Glutamatergic neuron (in vitro differentiated cells): ENCODE measurements at regions not wholly inside any gene's neighbourhood (a gene's known extent, or its start where the extent isn't known, plus 50 kb on each side); places are given as distances from the start of the nearest gene placed in this dataset.
A peak's percentile ranks its signal among the peaks of the same experiment; 100 is the strongest.
"Not testable (repeated sequence)": the region's sequence is repeated elsewhere in the genome, so short reads cannot be mapped to it uniquely, and the experiment has no call there.

ENCODE experiments used
- DNase-seq: peaks from one replicate; pipeline ENCODE4 v3.0.0; 2022
- H3K27ac Mint-ChIP-seq: one replicate; pipeline ENCODE4 v1.8.0; 2020; ENCODE audit warnings: mild to moderate bottlenecking, mixed read lengths, inconsistent platforms; ENCODE audit not compliant: unreplicated experiment
- H3K27me3 Mint-ChIP-seq: one replicate; pipeline ENCODE4 v1.8.0; 2020; ENCODE audit warnings: mild to moderate bottlenecking, moderate library complexity, mixed read lengths, inconsistent platforms; ENCODE audit not compliant: unreplicated experiment
- H3K36me3 Mint-ChIP-seq: one replicate; pipeline ENCODE4 v1.8.0; 2020; ENCODE audit warnings: mild to moderate bottlenecking, mixed read lengths, inconsistent platforms; ENCODE audit not compliant: unreplicated experiment
- H3K4me1 Mint-ChIP-seq: one replicate; pipeline ENCODE4 v1.8.0; 2020; ENCODE audit warnings: mild to moderate bottlenecking, low read depth, mixed read lengths, inconsistent platforms; ENCODE audit not compliant: unreplicated experiment
- H3K4me3 Mint-ChIP-seq: one replicate; pipeline ENCODE4 v1.8.0; 2020; ENCODE audit warnings: mild to moderate bottlenecking, mixed read lengths, inconsistent platforms; ENCODE audit not compliant: unreplicated experiment
- H3K9me3 Mint-ChIP-seq: one replicate; pipeline ENCODE4 v1.8.0; 2020; ENCODE audit warnings: mild to moderate bottlenecking, moderate library complexity, mixed read lengths, inconsistent platforms; ENCODE audit not compliant: unreplicated experiment
- CTCF ChIP-seq: fragments of 200-600 bp; sonication (generic); IDR thresholded peaks from one replicate; pipeline ENCODE4 v1.5.0; 2021; ENCODE audit not compliant: partially characterized antibody, unreplicated experiment

GRCh38 chrX:50980251-50980650 is 69.7 kb downstream of the BMP15 start:
- Mint-ChIP-seq H3K27me3 (peaks cover 1% of the 10 kb centered on the region), H3K27ac (no peak overlapping the region), H3K4me3 (no peak overlapping the region), H3K36me3 (no peaks in the 10 kb centered on the region), H3K9me3 (no peaks in the 10 kb centered on the region), H3K4me1 (no peaks in the 10 kb centered on the region)
- DNase-seq: no peak
- TF ChIP-seq CTCF: no peak

DNA sequence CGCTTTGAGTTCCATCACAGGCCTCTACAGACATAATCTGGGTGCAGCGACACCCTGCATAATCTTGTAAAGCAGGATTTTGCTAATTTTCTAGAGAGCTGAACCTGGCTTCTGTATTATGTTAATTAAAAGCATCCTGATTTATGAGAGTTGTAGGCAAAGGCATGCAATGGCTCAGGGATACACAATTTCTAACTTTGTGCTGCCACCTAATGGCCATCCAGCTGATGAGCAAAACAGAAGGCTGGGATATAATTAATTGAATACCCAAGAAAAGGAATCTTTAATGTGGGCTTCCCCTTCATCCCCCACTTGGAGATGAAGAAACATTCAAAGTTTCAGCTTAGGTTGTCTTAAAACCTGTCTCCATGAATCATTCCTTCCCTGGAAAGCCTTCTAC is 78.1 kb downstream of the BMP15 start:
- no peaks in the 10 kb centered on the region for H3K36me3 Mint-ChIP-seq

GRCh38 chrX:50996930-50997329 is 86.4 kb downstream of the BMP15 start:
- peaks cover 2% of the 10 kb centered on the region for H3K9me3 Mint-ChIP-seq
- no peak for DNase-seq

More for the DNA sequence above, 78.1 kb downstream of the BMP15 start:
- no peak overlapping the region for H3K27ac Mint-ChIP-seq
- no peak overlapping the region for H3K4me3 Mint-ChIP-seq
- no peak for DNase-seq
- H3K4me1 Mint-ChIP-seq: no peaks in the 10 kb centered on the region
- peaks cover 1% of the 10 kb centered on the region for H3K27me3 Mint-ChIP-seq
- peak; percentile 36 for TF ChIP-seq CTCF
- H3K9me3 Mint-ChIP-seq: no peaks in the 10 kb centered on the region

DNA sequence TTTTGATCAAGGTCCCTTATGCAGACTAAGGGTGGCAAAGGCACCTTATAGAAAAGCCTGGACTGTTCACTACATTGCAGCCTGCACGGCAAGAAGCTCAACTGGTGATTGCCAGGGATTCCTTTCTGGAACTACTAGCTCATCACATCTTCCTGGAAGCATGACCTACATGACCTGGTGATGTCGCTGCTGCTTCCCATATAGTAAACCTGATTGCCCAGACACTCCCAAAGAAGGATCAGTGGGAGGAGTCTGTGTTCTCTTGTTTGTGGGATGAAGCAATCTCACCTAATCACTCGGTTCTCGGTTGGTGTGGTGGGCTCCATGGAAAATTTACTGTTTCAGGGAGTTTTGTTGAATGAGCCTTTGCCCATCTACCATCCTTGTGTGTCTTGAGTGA is 89.8 kb downstream of the BMP15 start:
- not testable (repeated sequence) for H3K27me3 Mint-ChIP-seq, H3K4me3 Mint-ChIP-seq, H3K27ac Mint-ChIP-seq, H3K4me1 Mint-ChIP-seq, DNase-seq, H3K9me3 Mint-ChIP-seq, H3K36me3 Mint-ChIP-seq

More at GRCh38 chrX:50996930-50997329, 86.4 kb downstream of the BMP15 start:
- no peak overlapping the region for H3K4me3 Mint-ChIP-seq
- H3K4me1 Mint-ChIP-seq: no peaks in the 10 kb centered on the region
- no peaks in the 10 kb centered on the region for H3K36me3 Mint-ChIP-seq
- no peaks in the 10 kb centered on the region for H3K27me3 Mint-ChIP-seq
- no peak overlapping the region for H3K27ac Mint-ChIP-seq
- TF ChIP-seq CTCF: no peak

DNA sequence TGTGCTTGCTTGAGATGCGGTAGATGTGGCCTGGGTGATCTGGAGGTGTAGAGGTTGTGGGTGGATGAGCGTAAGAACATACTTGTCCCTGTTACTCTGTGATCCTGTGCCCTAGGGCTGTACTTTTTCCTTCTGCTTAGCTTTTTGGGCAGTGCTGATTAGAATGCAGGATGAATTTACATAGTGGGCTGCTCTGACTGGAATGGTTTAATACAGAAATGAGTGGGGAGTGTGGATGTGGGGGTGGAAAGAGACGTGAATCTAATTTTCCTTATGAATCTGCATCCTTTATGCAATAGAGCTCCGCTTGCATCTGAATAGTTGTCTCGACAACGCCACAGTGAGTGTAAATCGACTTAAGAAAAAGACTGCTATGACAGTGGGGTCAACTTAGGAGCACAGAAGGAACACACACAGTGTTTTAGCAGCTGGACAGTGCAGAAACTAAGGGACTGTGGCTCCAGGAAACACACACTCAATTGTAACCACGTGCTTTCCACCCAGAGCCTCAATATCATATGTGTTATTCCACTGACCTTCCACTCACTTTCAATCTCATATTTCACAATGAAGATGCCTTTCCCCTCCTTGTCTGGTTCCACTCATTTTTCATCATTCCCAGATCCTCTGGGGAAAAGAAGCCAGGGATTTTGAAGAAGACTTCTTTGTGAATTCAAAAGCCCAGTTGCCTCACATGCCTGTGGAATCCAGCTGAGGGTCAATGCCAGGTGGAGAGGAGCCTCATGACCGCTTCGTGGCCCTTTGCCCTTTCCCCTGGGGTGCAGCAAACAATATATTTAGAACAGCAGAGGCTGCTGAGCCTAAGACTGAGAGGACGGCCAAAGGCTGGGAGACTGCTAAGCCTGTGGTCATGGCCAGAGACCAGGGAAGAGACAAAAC is 91.4 kb downstream of the BMP15 start:
- not testable (repeated sequence) for H3K27me3 Mint-ChIP-seq, H3K4me3 Mint-ChIP-seq, H3K36me3 Mint-ChIP-seq, H3K4me1 Mint-ChIP-seq, DNase-seq, H3K27ac Mint-ChIP-seq, H3K9me3 Mint-ChIP-seq

DNA sequence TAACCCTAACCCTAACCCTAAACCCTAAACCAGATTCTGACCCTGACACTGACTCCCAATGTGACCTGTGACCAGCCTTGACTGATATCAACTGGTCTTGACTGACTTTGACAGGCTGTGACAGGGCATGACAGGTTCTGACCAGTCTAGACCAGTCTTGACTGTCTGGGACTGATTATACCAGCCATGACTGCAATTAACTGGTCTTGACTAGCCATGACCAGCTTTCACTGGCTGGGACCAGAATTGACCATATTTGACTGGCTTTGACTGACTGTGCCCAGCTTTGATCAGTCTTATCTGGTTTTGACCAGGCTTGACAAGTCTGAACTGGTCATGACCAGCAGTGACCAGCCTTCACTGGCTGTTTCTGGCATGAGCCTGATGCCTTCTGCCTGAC is 95.5 kb downstream of the BMP15 start:
- no peak for TF ChIP-seq CTCF
- H3K36me3 Mint-ChIP-seq: no peaks in the 10 kb centered on the region
- H3K27ac Mint-ChIP-seq: no peak overlapping the region
- no peaks in the 10 kb centered on the region for H3K27me3 Mint-ChIP-seq
- no peak overlapping the region for H3K4me3 Mint-ChIP-seq
- H3K9me3 Mint-ChIP-seq: no peaks in the 10 kb centered on the region
- no peak for DNase-seq
- H3K4me1 Mint-ChIP-seq: no peaks in the 10 kb centered on the region
